IMR-90 (cell line): ENCODE measurements at regions not wholly inside any gene's neighbourhood (a gene's known extent, or its start where the extent isn't known, plus 50 kb on each side); places are given as distances from the start of the nearest gene placed in this dataset.

ENCODE experiments used
- ATAC-seq: fragments of 200-7000 bp; cut with Tn5 transposase; 2 replicates; pipeline ENCODE4 v1.9.1; 2020; ENCODE audit warnings: low read depth, mild to moderate bottlenecking, moderate library complexity
- BruUV-seq: library from RNA; stranded (reverse); fragments of 400-500 nt; replicated peaks from 2 replicates; lab custom pipeline; 2021; lab: Mats Ljungman, UMichigan
- CTCF ChIA-PET: fragments of 300-600 bp; formaldehyde crosslinking; extraction: SDS; loops from one replicate; lab custom pipeline; 2021; ENCODE audit warnings: antibody characterized with exemption; lab: Yijun Ruan, JAX
- POLR2A ChIA-PET: fragments of 300-600 bp; sonication (Branson Sonifier 250); formaldehyde crosslinking; loops from one replicate; lab custom pipeline; 2022; ENCODE audit warnings: antibody characterized with exemption; ENCODE audit not compliant: unreplicated experiment; lab: Charles Lee
- DNase-seq: peaks from one replicate; pipeline ENCODE4 v3.0.0; 2013
- H2AFZ ChIP-seq: replicated peaks from 2 replicates; pipeline ENCODE3; 2013; ENCODE audit warnings: low read length, mild to moderate bottlenecking; ENCODE audit not compliant: poor library complexity
- H2AK5ac ChIP-seq: 2 replicates; pipeline ENCODE4 v1.6.1; 2013; ENCODE audit warnings: low read depth, low read length, inconsistent platforms
- H2AK9ac ChIP-seq: replicated peaks from 2 replicates; pipeline ENCODE3; 2013; ENCODE audit warnings: mild to moderate bottlenecking, low read depth, low read length, moderate library complexity; ENCODE audit not compliant: poor library complexity
- H2BK120ac ChIP-seq: 2 replicates; pipeline ENCODE4 v1.6.1; 2013; ENCODE audit warnings: low read depth, low read length, inconsistent platforms
- H2BK15ac ChIP-seq: 3 replicates; pipeline ENCODE4 v1.6.1; 2013; ENCODE audit warnings: low read depth, low read length, inconsistent platforms
- H2BK20ac ChIP-seq: 2 replicates; pipeline ENCODE4 v1.6.1; 2013; ENCODE audit warnings: low read depth, mild to moderate bottlenecking, inconsistent platforms, low read length, moderate library complexity
- H2BK5ac ChIP-seq: 2 replicates; pipeline ENCODE4 v1.6.1; 2013; ENCODE audit warnings: mild to moderate bottlenecking, low read depth, low read length, inconsistent platforms; ENCODE audit not compliant: poor library complexity, severe bottlenecking
- H3K14ac ChIP-seq: replicated peaks from 2 replicates; pipeline ENCODE4 v1.6.1; 2013; ENCODE audit warnings: low read depth, low read length, inconsistent platforms
- H3K18ac ChIP-seq: 2 replicates; pipeline ENCODE4 v1.6.1; 2013; ENCODE audit warnings: low read depth, low read length, control low read depth
- H3K23ac ChIP-seq: 2 replicates; pipeline ENCODE4 v1.6.1; 2013; ENCODE audit warnings: low read depth, low read length, inconsistent platforms
- H3K27ac ChIP-seq: 2 replicates; pipeline ENCODE4 v1.5.1; 2013; ENCODE audit warnings: mild to moderate bottlenecking, control low read depth, low read length; ENCODE audit not compliant: insufficient read depth
- H3K27me3 ChIP-seq: 2 replicates; pipeline ENCODE4 v1.6.1; 2013; ENCODE audit warnings: low read length; ENCODE audit not compliant: control insufficient read depth, insufficient read depth
- H3K36me3 ChIP-seq: 2 replicates; pipeline ENCODE4 v1.6.1; 2013; ENCODE audit warnings: low read length, mixed read lengths; ENCODE audit not compliant: control insufficient read depth, insufficient read depth
- H3K4ac ChIP-seq: 2 replicates; pipeline ENCODE4 v1.6.1; 2013; ENCODE audit warnings: low read depth, low read length, inconsistent platforms
- H3K4me1 ChIP-seq: 2 replicates; pipeline ENCODE4 v1.6.1; 2013; ENCODE audit warnings: low read length, mixed read lengths; ENCODE audit not compliant: control insufficient read depth, insufficient read depth
- H3K4me2 ChIP-seq: 2 replicates; pipeline ENCODE4 v1.6.1; 2013; ENCODE audit warnings: low read depth, mild to moderate bottlenecking, control low read depth, low read length, moderate library complexity
- H3K4me3 ChIP-seq: 2 replicates; pipeline ENCODE4 v1.5.1; 2013; ENCODE audit warnings: low read depth, mild to moderate bottlenecking, control low read depth, low read length, moderate library complexity; ENCODE audit not compliant: insufficient read depth
- H3K56ac ChIP-seq: 2 replicates; pipeline ENCODE4 v1.6.1; 2013; ENCODE audit warnings: low read length, inconsistent platforms; ENCODE audit not compliant: insufficient read depth; ENCODE audit errors: extremely low read depth
- H3K79me1 ChIP-seq, 2 experiments: 2 replicates each; pipeline ENCODE4 v1.6.1; 2013; ENCODE audit warnings: low read length in 2 of 2, inconsistent platforms in 1 of 2, low read depth in 1 of 2
- H3K9ac ChIP-seq: 2 replicates; pipeline ENCODE4 v1.6.1; 2013; ENCODE audit warnings: low read depth, low read length, control low read depth
- H3K9me1 ChIP-seq: 2 replicates; pipeline ENCODE4 v1.6.1; 2013; ENCODE audit warnings: low read length, inconsistent platforms; ENCODE audit not compliant: insufficient read depth
- H3K9me3 ChIP-seq: 2 replicates; pipeline ENCODE4 v1.6.1; 2013; ENCODE audit warnings: low read length; ENCODE audit not compliant: control insufficient read depth, insufficient read depth
- H4K20me1 ChIP-seq: 2 replicates; pipeline ENCODE4 v1.6.1; 2013; ENCODE audit warnings: low read length, inconsistent platforms; ENCODE audit not compliant: insufficient read depth
- H4K5ac ChIP-seq: 2 replicates; pipeline ENCODE4 v1.6.1; 2013; ENCODE audit warnings: mild to moderate bottlenecking, low read depth, low read length, control low read depth
- H4K8ac ChIP-seq, 2 experiments: 2 replicates each; pipeline ENCODE4 v1.6.1; 2013; ENCODE audit warnings: low read depth in 2 of 2, low read length in 2 of 2, control low read depth in 1 of 2, inconsistent platforms in 1 of 2
- H4K91ac ChIP-seq: 2 replicates; pipeline ENCODE4 v1.6.1; 2013; ENCODE audit warnings: low read depth, low read length, inconsistent platforms; ENCODE audit not compliant: insufficient read depth
- BHLHE40 ChIP-seq: fragments of 150-350 bp; IDR thresholded peaks from 2 replicates; pipeline ENCODE4 v1.6.1; 2016; ENCODE audit warnings: mild to moderate bottlenecking, low read depth, low read length
- CEBPB ChIP-seq: IDR thresholded peaks from 2 replicates; pipeline ENCODE4 v1.6.1; 2012; ENCODE audit warnings: low read depth, low read length, improper control_type of control experiment
- CHD1 ChIP-seq: IDR thresholded peaks from 2 replicates; pipeline ENCODE4 v1.6.1; 2012; ENCODE audit warnings: low read depth, low read length, improper control_type of control experiment
- CTCF ChIP-seq: conservative IDR thresholded peaks from 2 replicates; pipeline ENCODE4 v1.5.1; 2012; ENCODE audit warnings: mild to moderate bottlenecking, low read depth, low read length, improper control_type of control experiment
- ELK1 ChIP-seq: fragments of 150-350 bp; IDR thresholded peaks from 2 replicates; pipeline ENCODE4 v1.6.1; 2016; ENCODE audit warnings: low read depth, mild to moderate bottlenecking, low read length, moderate library complexity, borderline replicate concordance
- FOS ChIP-seq: fragments of 150-350 bp; IDR thresholded peaks from 2 replicates; pipeline ENCODE4 v1.6.1; 2016; ENCODE audit warnings: low read depth, low read length
- MAFK ChIP-seq: IDR thresholded peaks from 2 replicates; pipeline ENCODE4 v1.6.1; 2012; ENCODE audit warnings: low read depth, low read length, improper control_type of control experiment
- MAZ ChIP-seq: IDR thresholded peaks from 2 replicates; pipeline ENCODE4 v1.6.1; 2012; ENCODE audit warnings: low read depth, mild to moderate bottlenecking, low read length, improper control_type of control experiment, moderate library complexity, borderline replicate concordance
- MXI1 ChIP-seq: IDR thresholded peaks from 2 replicates; pipeline ENCODE4 v1.6.1; 2012; ENCODE audit warnings: low read depth, mild to moderate bottlenecking, low read length, moderate library complexity, borderline replicate concordance
- NFE2L2 ChIP-seq: fragments of 150-350 bp; IDR thresholded peaks from 2 replicates; pipeline ENCODE4 v1.6.1; 2016; ENCODE audit warnings: low read depth, mild to moderate bottlenecking, low read length
- POLR2A ChIP-seq: IDR thresholded peaks from 2 replicates; pipeline ENCODE4 v1.6.1; 2012; ENCODE audit warnings: mild to moderate bottlenecking, low read depth, low read length
- RAD21 ChIP-seq: IDR thresholded peaks from 2 replicates; pipeline ENCODE4 v1.6.1; 2012; ENCODE audit warnings: low read length, improper control_type of control experiment
- RCOR1 ChIP-seq: IDR thresholded peaks from 2 replicates; pipeline ENCODE4 v1.6.1; 2012; ENCODE audit warnings: mild to moderate bottlenecking, low read length, improper control_type of control experiment; ENCODE audit not compliant: insufficient replicate concordance
- RFX5 ChIP-seq: IDR thresholded peaks from 2 replicates; pipeline ENCODE4 v1.8.0; 2012; ENCODE audit warnings: low read depth, mild to moderate bottlenecking, low read length, moderate library complexity
- SMC3 ChIP-seq: fragments of 150-350 bp; IDR thresholded peaks from 2 replicates; pipeline ENCODE4 v1.6.1; 2016; ENCODE audit warnings: low read depth, mild to moderate bottlenecking, antibody characterized with exemption, low read length, moderate library complexity
- USF2 ChIP-seq: fragments of 150-350 bp; IDR thresholded peaks from 2 replicates; pipeline ENCODE4 v1.6.1; 2017; ENCODE audit warnings: mild to moderate bottlenecking, antibody characterized with exemption, low read length, low read depth
- WGBS, 2 experiments: methylation state at CpG; one replicate each; pipeline versions ENCODE4 v1.1.5 to v1.1.7; 2013; ENCODE audit warnings: missing lambda C conversion rate in 2 of 2; ENCODE audit not compliant: insufficient read length in 1 of 2; ENCODE audit errors: extremely low coverage in 2 of 2; 5-methylcytosine and 5-hydroxymethylcytosine counted together
- dilution Hi-C: fragments of 300-500 bp; cut with HindIII; formaldehyde crosslinking; loops from one replicate; pipeline ENCODE4 v1.14.3; 2018; ENCODE audit warnings: low sequenced_read_pairs; ENCODE audit not compliant: unreplicated experiment
- in situ Hi-C: fragments of 300-500 bp; cut with MboI; formaldehyde crosslinking; loops from 3 replicates; pipeline ENCODE4 v1.14.3; 2019; ENCODE audit warnings: low sequenced_read_pairs, inconsistent platforms, mixed read lengths
- intact Hi-C: fragments of 100-400 bp; cut with micrococcal nuclease; formaldehyde crosslinking; loops from 2 replicates; pipeline ENCODE4 v1.10.0; 2022

GRCh38 chr18:65282096-65282495 lies 468.7 kb upstream of the CDH7 start:
- H2BK5ac ChIP-seq: no peak overlapping the region
- no peak overlapping the region for H2AK9ac ChIP-seq
- H4K8ac ChIP-seq: no peak overlapping the region
- H3K9me1 ChIP-seq: no peaks in the 10 kb centered on the region
- intact Hi-C loops: no loop called here
- no peak for TF ChIP-seq RAD21
- TF ChIP-seq CTCF: no peak
- no peak for TF ChIP-seq BHLHE40
- TF ChIP-seq RCOR1: no peak
- TF ChIP-seq USF2: no peak
- TF ChIP-seq POLR2A: no peak
- TF ChIP-seq RFX5: no peak
- no peak for TF ChIP-seq MAZ
- no peak for TF ChIP-seq FOS
- TF ChIP-seq SMC3: no peak
- TF ChIP-seq NFE2L2: no peak
- no peak for TF ChIP-seq CHD1
- no peak for TF ChIP-seq MXI1
- no peak for TF ChIP-seq ELK1
- no peak for TF ChIP-seq CEBPB
- TF ChIP-seq MAFK: no peak
- H4K20me1 ChIP-seq: no peaks in the 10 kb centered on the region
- no peak overlapping the region for H3K23ac ChIP-seq
- no peaks in the 10 kb centered on the region for H3K4me1 ChIP-seq
- H2BK20ac ChIP-seq: no peak overlapping the region
- no peak overlapping the region for H3K18ac ChIP-seq
- no peak overlapping the region for H2BK15ac ChIP-seq
- in situ Hi-C loops: no loop called here
- H3K27ac ChIP-seq: no peak overlapping the region
- H3K4me3 ChIP-seq: no peak overlapping the region
- no CpG with 5 or more reads among the region's 1 CpG for WGBS, 2 experiments
- no peak overlapping the region for H4K91ac ChIP-seq
- H3K4me2 ChIP-seq: no peak overlapping the region
- H3K56ac ChIP-seq: no peak overlapping the region
- H2BK120ac ChIP-seq: no peak overlapping the region
- no peaks in the 10 kb centered on the region for H3K27me3 ChIP-seq
- H3K4ac ChIP-seq: no peak overlapping the region
- DNase-seq: no peak
- no peak overlapping the region for H3K14ac ChIP-seq
- POLR2A ChIA-PET: no interaction called here
- CTCF ChIA-PET: no interaction called here
- H2AK5ac ChIP-seq: no peak overlapping the region
- no peaks in the 10 kb centered on the region for H3K79me1 ChIP-seq
- H4K5ac ChIP-seq: no peak overlapping the region
- no TSS peak for BruUV-seq
- H3K9me3 ChIP-seq: peaks cover 6% of the 10 kb centered on the region
- dilution Hi-C loops: no loop called here
- no peaks in the 10 kb centered on the region for H3K36me3 ChIP-seq
- no peak overlapping the region for H3K9ac ChIP-seq
- H2AFZ ChIP-seq: no peak overlapping the region
- no peak for ATAC-seq
